ENCODE measurements at regions not wholly inside any gene's neighbourhood (a gene's known extent, or its start where the extent isn't known, plus 50 kb on each side); places are given as distances from the start of the nearest gene placed in this dataset.
A peak's percentile ranks its signal among the peaks of the same experiment; 100 is the strongest.

DNA sequence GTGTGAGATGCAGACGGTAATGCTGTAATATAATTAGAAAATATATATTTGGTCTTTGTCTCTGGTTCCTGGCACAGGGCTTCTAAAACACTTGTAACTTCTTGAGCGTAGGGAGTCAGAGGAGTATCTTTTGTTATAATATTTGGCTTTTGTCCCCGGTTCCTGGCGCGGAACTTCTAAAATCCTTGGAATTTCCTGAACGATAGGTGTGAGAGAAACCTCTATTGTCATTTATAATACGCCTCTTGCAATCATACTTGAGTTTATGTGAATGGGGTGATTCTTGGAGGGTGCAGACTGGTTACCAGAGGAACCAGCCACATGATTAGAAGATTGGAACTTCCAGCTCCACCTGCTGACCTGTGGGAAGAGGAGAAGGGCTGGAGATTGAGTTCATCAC, 54.1 kb upstream of the ZBED5 start:
- H3K9ac ChIP-seq (ENCODE audit: low read depth, low read length): no peak overlapping the region
- H3K4me3 ChIP-seq (ENCODE audit: low read length): peak overlapping the region; percentile 23; the same call in 1 of the 2 replicates
- H3K9me3 ChIP-seq (ENCODE audit: insufficient read depth, low read depth, low read length): no peaks in the 10 kb centered on the region
- H3K4me1 ChIP-seq (ENCODE audit: insufficient read depth, low read length): peaks cover 13% of the 10 kb centered on the region; the same call in 1 of the 2 replicates
- H3K27ac ChIP-seq (ENCODE audit: low read length): no peak overlapping the region
- H3K36me3 ChIP-seq (ENCODE audit: insufficient read depth, low read depth, low read length): no peaks in the 10 kb centered on the region
- no peaks in the 10 kb centered on the region for H3K27me3 ChIP-seq (ENCODE audit: insufficient read depth, low read length)

DNA sequence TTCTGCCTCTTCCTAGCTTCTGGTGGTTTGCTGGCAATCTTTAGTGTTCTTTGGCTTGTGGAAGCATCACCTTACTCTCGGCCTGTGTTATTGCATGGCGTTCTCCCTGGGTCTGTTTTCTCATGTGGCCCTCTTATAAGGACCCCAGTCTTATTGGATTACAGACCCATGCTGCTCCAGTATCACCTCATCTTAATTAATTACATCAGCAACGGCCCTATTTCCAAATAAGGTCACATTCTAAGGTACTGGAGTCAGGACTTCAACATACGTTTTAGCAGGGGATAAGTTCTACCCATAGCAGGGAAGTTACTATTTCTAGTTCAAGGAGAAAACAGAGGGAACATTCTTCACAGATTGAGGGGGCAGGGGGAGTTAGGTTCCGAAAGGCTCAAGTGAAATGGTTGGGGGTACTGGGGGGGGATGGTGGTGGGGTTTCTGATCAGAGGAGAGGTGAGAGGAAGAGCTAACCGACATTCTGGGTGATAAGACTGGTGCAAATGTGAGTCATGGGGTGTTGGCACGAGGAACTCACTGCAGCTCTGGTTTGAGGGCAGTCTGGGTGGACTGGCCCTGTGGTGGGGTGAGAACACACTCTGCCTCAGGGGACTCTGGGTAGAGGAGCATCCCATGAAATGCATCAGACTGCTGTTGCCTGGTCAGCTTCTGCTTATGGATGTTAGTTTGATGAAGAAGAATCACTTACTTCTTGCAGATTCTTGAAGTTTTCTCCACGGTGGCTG, 51.5 kb upstream of the ZBED5 start:
- H3K4me1 ChIP-seq (ENCODE audit: insufficient read depth, low read length): peaks cover 13% of the 10 kb centered on the region; the same call in 1 of the 2 replicates
- peak overlapping the region; percentile 14 for H3K27ac ChIP-seq (ENCODE audit: low read length)
- no peak overlapping the region for H3K4me3 ChIP-seq (ENCODE audit: low read length)
- no peaks in the 10 kb centered on the region for H3K9me3 ChIP-seq (ENCODE audit: insufficient read depth, low read depth, low read length)
- peak overlapping the region; percentile 12; the same call in 1 of the 2 replicates for H3K9ac ChIP-seq (ENCODE audit: low read depth, low read length)
- no peaks in the 10 kb centered on the region for H3K27me3 ChIP-seq (ENCODE audit: insufficient read depth, low read length)
- no peaks in the 10 kb centered on the region for H3K36me3 ChIP-seq (ENCODE audit: insufficient read depth, low read depth, low read length)

DNA sequence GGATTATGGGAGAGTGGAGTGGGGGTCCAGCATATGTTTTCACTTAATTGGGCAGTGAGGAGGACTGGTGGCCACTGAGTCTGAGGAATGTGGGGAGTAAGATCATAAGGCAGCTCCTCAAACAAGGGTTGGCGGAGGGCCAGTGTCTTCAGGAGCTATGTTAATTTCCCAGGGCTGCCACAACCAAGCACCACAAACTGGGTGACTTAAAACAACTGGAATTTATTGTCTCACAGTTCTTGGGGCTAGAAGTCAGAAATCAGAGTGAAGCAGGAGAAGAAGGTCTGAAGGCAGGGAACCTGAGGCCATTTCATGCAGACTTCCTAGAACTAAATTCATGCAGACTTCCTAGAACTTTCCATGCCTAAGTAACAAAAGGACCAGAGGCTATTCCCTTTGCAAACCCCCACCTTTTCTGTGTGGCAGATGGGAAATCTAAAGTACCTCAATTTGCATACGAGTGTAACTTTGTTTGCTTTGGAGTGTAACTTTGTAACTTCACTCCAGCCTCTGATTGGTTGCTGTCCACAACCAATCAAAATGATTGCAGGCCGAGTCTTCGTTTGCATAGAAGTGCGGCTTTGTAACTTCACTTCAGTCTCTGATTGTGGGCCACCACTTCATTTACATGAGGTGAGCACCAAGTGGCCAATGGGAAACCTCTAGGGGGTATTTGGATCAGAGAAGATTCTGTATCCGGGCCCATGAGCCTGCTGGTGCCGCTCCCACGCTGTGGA, 50.5 kb upstream of the ZBED5 start:
- Histone ChIP-seq H3K27me3 (ENCODE audit: insufficient read depth, low read length) (no peaks in the 10 kb centered on the region), H3K36me3 (ENCODE audit: insufficient read depth, low read depth, low read length) (no peaks in the 10 kb centered on the region), H3K9me3 (ENCODE audit: insufficient read depth, low read depth, low read length) (no peaks in the 10 kb centered on the region), H3K27ac (ENCODE audit: low read length) (peak overlapping the region; percentile 14), H3K9ac (ENCODE audit: low read depth, low read length) (peak overlapping the region; percentile 12; the same call in 1 of the 2 replicates), H3K4me3 (ENCODE audit: low read length) (peak overlapping the region; percentile 15; the same call in 1 of the 2 replicates), H3K4me1 (ENCODE audit: insufficient read depth, low read length) (peaks cover 13% of the 10 kb centered on the region; the same call in 1 of the 2 replicates)

Measured in iPS-20b (cell line).